Activated naive CD8-positive, alpha-beta T cell treated with anti-CD3 and anti-CD28 coated beads, Interleukin-2, amount 10 ng/mL, durations not matched to agents 7 days and 5 days (primary cell): ENCODE measurements at regions not wholly inside any gene's neighbourhood (a gene's known extent, or its start where the extent isn't known, plus 50 kb on each side); places are given as distances from the start of the nearest gene placed in this dataset.
"Not testable (repeated sequence)": the region's sequence is repeated elsewhere in the genome, so short reads cannot be mapped to it uniquely, and the experiment has no call there.

Experiments used
- ATAC-seq: fragments of 150-1000 bp; cut with Tn5 transposase; one replicate; pipeline ENCODE4 v1.10.0; 2021; ENCODE audit warnings: low read depth, moderate library complexity
- POLR2A ChIA-PET: fragments of 350-600 bp; sonication (Branson Sonifier 250); formaldehyde crosslinking; loops from one replicate; lab custom pipeline; 2021; ENCODE audit warnings: antibody characterized with exemption; lab: Charles Lee
- DNase-seq: peaks from one replicate; pipeline ENCODE4 v3.0.0; 2021
- H3K27ac Mint-ChIP-seq: one replicate; pipeline ENCODE4 v1.8.0; 2022; ENCODE audit warnings: mild to moderate bottlenecking, mixed read lengths
- H3K27me3 Mint-ChIP-seq: one replicate; pipeline ENCODE4 v1.8.0; 2022; ENCODE audit warnings: mild to moderate bottlenecking, moderate library complexity, mixed read lengths
- H3K36me3 Mint-ChIP-seq: one replicate; pipeline ENCODE4 v1.8.0; 2021; ENCODE audit warnings: mild to moderate bottlenecking, mixed read lengths
- H3K4me1 Mint-ChIP-seq: one replicate; pipeline ENCODE4 v1.8.0; 2021; ENCODE audit warnings: mixed read lengths
- H3K4me3 Mint-ChIP-seq: one replicate; pipeline ENCODE4 v1.8.0; 2022; ENCODE audit warnings: mild to moderate bottlenecking, moderate library complexity, mixed read lengths
- H3K9me3 Mint-ChIP-seq: one replicate; pipeline ENCODE4 v1.8.0; 2021; ENCODE audit warnings: mixed read lengths

- H3K4me3 Mint-ChIP-seq, result no peak overlapping the region
- DNase-seq (no peak), ATAC-seq (no peak)
- H3K4me1 Mint-ChIP-seq, result peaks cover 6% of the 10 kb centered on the region
- H3K27me3 Mint-ChIP-seq, result peaks cover 13% of the 10 kb centered on the region
- no peak overlapping the region for H3K27ac Mint-ChIP-seq
- no peaks in the 10 kb centered on the region for H3K9me3 Mint-ChIP-seq
- POLR2A ChIA-PET, result no interaction called here
- no peaks in the 10 kb centered on the region for H3K36me3 Mint-ChIP-seq
These were observed 55.3 kb upstream of the NRBF2 start for GRCh38 chr10:63077800-63078199.

- Mint-ChIP-seq H3K4me3 (no peak overlapping the region), H3K9me3 (no peaks in the 10 kb centered on the region), H3K36me3 (no peaks in the 10 kb centered on the region), H3K27ac (no peak overlapping the region), H3K27me3 (peaks cover 13% of the 10 kb centered on the region), H3K4me1 (peaks cover 11% of the 10 kb centered on the region)
- ATAC-seq (no peak), DNase-seq (no peak)
- POLR2A ChIA-PET, result no interaction called here
These were observed 60.2 kb upstream of the NRBF2 start for GRCh38 chr10:63072951-63073350.

DNA sequence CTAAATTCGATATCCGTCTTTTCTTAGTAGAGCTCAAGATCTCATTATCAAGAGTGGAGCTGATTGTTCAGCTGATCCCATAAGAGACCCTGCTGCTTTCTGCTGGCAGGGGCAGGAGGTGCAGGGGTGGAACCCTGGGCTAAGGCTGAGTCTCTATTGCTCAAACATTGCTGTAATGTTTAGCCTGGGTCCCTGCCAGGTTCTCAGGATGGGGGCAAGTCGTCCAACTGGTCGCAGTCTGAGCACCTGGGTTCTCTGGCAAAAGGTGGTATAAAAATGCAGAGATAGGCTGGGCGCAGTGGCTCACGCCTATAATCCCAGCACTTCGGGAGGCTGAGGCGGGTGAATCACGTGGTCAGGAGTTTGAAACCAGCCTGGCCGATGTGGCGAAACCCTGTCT is 62.0 kb upstream of the NRBF2 start:
- no peak overlapping the region for H3K27ac Mint-ChIP-seq
- no peaks in the 10 kb centered on the region for H3K9me3 Mint-ChIP-seq
- no peaks in the 10 kb centered on the region for H3K36me3 Mint-ChIP-seq
- peaks cover 17% of the 10 kb centered on the region for H3K27me3 Mint-ChIP-seq
- peaks cover 7% of the 10 kb centered on the region for H3K4me1 Mint-ChIP-seq
- ATAC-seq, result no peak
- POLR2A ChIA-PET, result interaction anchor here (0.6 kb wide), 1 partner anchor 1786 kb away, joined by 4 read pairs; no protein-coding TSS in a partner anchor
- H3K4me3 Mint-ChIP-seq, result no peak overlapping the region
- no peak for DNase-seq

GRCh38 chr10:63069318-63069717 is 63.8 kb upstream of the NRBF2 start:
- H3K4me3 Mint-ChIP-seq, result no peak overlapping the region
- no peaks in the 10 kb centered on the region for H3K36me3 Mint-ChIP-seq
- no peaks in the 10 kb centered on the region for H3K9me3 Mint-ChIP-seq
- DNase-seq, result no peak
- POLR2A ChIA-PET, result no interaction called here
- ATAC-seq, result no peak
- peaks cover 9% of the 10 kb centered on the region for H3K4me1 Mint-ChIP-seq
- peaks cover 30% of the 10 kb centered on the region for H3K27me3 Mint-ChIP-seq
- H3K27ac Mint-ChIP-seq, result no peak overlapping the region

GRCh38 chr10:63068246-63068645 is 64.9 kb upstream of the NRBF2 start:
- H3K27me3 Mint-ChIP-seq, result peaks cover 29% of the 10 kb centered on the region
- H3K9me3 Mint-ChIP-seq, result no peaks in the 10 kb centered on the region

GRCh38 chr10:63066606-63067005 is 66.5 kb upstream of the NRBF2 start:
- POLR2A ChIA-PET, result no interaction called here
- Mint-ChIP-seq H3K27me3 (peaks cover 34% of the 10 kb centered on the region), H3K4me1 (peaks cover 7% of the 10 kb centered on the region), H3K36me3 (no peaks in the 10 kb centered on the region), H3K27ac (no peak overlapping the region), H3K4me3 (no peak overlapping the region), H3K9me3 (no peaks in the 10 kb centered on the region)
- ATAC-seq (no peak), DNase-seq (no peak)

More at GRCh38 chr10:63068246-63068645, 64.9 kb upstream of the NRBF2 start:
- H3K36me3 Mint-ChIP-seq, result no peaks in the 10 kb centered on the region
- ATAC-seq (no peak), DNase-seq (no peak)
- H3K4me3 Mint-ChIP-seq, result no peak overlapping the region
- peaks cover 9% of the 10 kb centered on the region for H3K4me1 Mint-ChIP-seq
- POLR2A ChIA-PET, result no interaction called here
- no peak overlapping the region for H3K27ac Mint-ChIP-seq

GRCh38 chr10:63064706-63065105 is 68.4 kb upstream of the NRBF2 start:
- ATAC-seq (no peak), DNase-seq (no peak)
- peaks cover 7% of the 10 kb centered on the region for H3K4me1 Mint-ChIP-seq
- H3K9me3 Mint-ChIP-seq, result no peaks in the 10 kb centered on the region
- no peak overlapping the region for H3K4me3 Mint-ChIP-seq
- H3K27ac Mint-ChIP-seq, result no peak overlapping the region
- POLR2A ChIA-PET, result no interaction called here
- no peaks in the 10 kb centered on the region for H3K36me3 Mint-ChIP-seq
- H3K27me3 Mint-ChIP-seq, result peaks cover 28% of the 10 kb centered on the region

DNA sequence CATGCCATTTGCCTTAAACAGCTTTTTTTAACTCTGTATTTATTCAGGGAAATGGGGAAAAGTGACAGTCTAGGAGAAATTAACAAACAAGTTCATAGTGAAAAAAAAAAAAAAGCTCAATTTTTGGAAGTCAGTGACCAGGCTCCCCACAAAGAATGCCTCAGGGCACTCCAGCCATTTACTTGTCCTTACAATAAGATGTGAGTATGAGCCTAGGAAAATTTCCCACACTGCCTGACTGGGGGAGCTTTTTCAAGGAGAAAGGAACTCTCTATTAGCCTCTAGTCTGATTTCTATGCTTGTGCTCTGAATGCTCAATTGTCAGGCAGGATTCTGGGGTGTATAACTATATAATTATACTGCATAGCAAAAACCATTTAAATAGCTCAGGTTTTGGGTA is 74.9 kb upstream of the NRBF2 start:
- no peak overlapping the region for H3K4me3 Mint-ChIP-seq
- H3K9me3 Mint-ChIP-seq, result no peaks in the 10 kb centered on the region
- H3K36me3 Mint-ChIP-seq, result no peaks in the 10 kb centered on the region
- H3K27ac Mint-ChIP-seq, result no peak overlapping the region
- ATAC-seq, result no peak
- peaks cover 9% of the 10 kb centered on the region for H3K27me3 Mint-ChIP-seq
- no peak for DNase-seq
- H3K4me1 Mint-ChIP-seq, result no peaks in the 10 kb centered on the region
- POLR2A ChIA-PET, result no interaction called here

DNA sequence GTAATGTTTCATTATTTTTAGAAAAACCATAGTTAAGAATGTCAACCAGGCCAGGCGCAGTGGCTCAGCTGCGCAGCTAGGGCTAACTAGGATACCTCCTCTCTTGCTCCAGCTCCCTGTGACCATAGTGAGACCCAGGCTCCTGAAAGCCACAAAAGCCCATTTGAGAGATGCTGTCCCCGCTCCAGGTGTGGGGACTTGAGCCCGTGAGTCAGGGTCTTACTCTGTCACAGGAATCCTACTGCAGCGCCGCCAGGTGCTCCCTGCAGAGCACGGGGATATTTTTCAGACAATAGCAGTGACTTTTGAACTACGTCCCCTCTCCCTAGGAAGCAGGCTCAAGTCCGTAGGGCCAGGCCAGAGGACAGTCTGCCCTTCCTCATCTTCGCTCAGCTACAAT is 75.6 kb upstream of the NRBF2 start:
- Mint-ChIP-seq H3K4me1 (no peaks in the 10 kb centered on the region), H3K9me3 (no peaks in the 10 kb centered on the region), H3K36me3 (no peaks in the 10 kb centered on the region), H3K4me3 (no peak overlapping the region), H3K27ac (no peak overlapping the region), H3K27me3 (peaks cover 5% of the 10 kb centered on the region)
- no peak for ATAC-seq
- DNase-seq, result no peak
- POLR2A ChIA-PET, result no interaction called here

DNA sequence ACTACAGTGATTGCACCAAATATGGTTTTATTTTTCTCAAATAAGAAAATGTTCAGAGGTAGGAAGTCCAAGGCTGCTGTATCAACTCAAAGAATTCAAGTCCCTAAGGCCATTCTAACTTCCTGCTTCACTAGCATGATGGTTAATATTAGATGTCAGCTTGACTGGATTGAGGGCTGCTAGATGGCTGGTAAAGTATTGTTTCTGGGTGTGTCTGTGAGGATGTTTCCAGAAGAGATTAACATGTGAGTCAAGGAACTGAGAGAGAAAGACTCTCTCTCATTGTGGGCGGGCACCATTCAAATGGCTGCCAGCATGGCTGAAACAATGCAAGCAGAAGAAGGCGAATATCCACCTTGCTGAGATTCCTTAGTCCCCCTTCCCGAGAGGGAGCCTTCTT is 77.4 kb upstream of the NRBF2 start:
- Mint-ChIP-seq H3K27me3 (peaks cover 5% of the 10 kb centered on the region), H3K4me1 (no peaks in the 10 kb centered on the region), H3K4me3 (no peak overlapping the region), H3K27ac (no peak overlapping the region), H3K36me3 (no peaks in the 10 kb centered on the region), H3K9me3 (no peaks in the 10 kb centered on the region)
- DNase-seq (no peak), ATAC-seq (no peak)
- POLR2A ChIA-PET, result interaction anchor here (0.5 kb wide), 1 partner anchor 346 kb away, joined by 3 read pairs; no protein-coding TSS in a partner anchor

DNA sequence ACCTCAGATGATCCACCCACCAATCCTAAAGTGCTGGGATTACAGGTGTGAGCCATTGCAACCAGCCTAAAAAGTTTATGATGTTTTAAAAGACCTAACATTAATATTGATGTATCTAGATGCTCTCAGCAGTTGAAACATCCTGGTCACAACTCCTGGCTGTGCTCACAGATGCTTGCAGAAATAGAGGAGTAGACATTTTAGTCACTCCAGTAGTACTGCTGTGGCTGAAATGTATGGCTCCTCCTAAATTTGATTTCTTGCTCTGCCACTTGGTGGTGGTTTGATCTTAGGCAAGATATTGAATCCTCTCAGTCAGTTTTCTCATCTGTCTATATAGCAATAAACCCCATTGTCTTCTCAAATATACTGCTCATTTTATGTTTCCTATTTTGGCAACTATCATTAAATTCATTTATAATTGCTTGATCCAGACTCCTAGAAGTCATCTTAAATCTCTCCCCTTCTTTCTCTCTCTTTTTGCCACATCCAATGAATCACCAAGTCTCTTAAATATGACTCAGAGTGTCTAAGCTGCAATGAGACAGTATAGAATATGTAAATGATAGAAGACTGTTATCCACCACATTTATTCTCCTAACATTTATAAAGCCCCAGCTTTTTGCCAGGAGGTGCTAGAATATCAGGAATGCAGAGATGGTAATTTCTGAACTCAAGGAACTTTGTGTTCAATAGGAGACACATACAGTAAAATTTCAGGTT is 78.1 kb upstream of the NRBF2 start:
- Mint-ChIP-seq H3K4me1 (no peaks in the 10 kb centered on the region), H3K36me3 (no peaks in the 10 kb centered on the region), H3K9me3 (peaks cover 3% of the 10 kb centered on the region), H3K4me3 (no peak overlapping the region), H3K27ac (no peak overlapping the region), H3K27me3 (peaks cover 7% of the 10 kb centered on the region)
- ATAC-seq (no peak), DNase-seq (no peak)
- POLR2A ChIA-PET, result no interaction called here

- ATAC-seq (no peak), DNase-seq (no peak)
- POLR2A ChIA-PET, result no interaction called here
- no peak overlapping the region for H3K4me3 Mint-ChIP-seq
- no peak overlapping the region for H3K27ac Mint-ChIP-seq
- H3K9me3 Mint-ChIP-seq, result peaks cover 7% of the 10 kb centered on the region
- H3K4me1 Mint-ChIP-seq, result no peaks in the 10 kb centered on the region
- H3K36me3 Mint-ChIP-seq, result peaks cover 2% of the 10 kb centered on the region
- H3K27me3 Mint-ChIP-seq, result peaks cover 30% of the 10 kb centered on the region
These were observed 81.0 kb upstream of the NRBF2 start for GRCh38 chr10:63052083-63052482.

- POLR2A ChIA-PET, result no interaction called here
- peaks cover 30% of the 10 kb centered on the region for H3K27me3 Mint-ChIP-seq
- no peak overlapping the region for H3K27ac Mint-ChIP-seq
- peaks cover under 1% of the 10 kb centered on the region for H3K9me3 Mint-ChIP-seq
- DNase-seq (no peak), ATAC-seq (no peak)
- H3K4me3 Mint-ChIP-seq, result no peak overlapping the region
- H3K4me1 Mint-ChIP-seq, result no peaks in the 10 kb centered on the region
- H3K36me3 Mint-ChIP-seq, result no peaks in the 10 kb centered on the region
These were observed 90.9 kb upstream of the NRBF2 start for GRCh38 chr10:63042256-63042655.

GRCh38 chr10:63033616-63034185 is 99.4 kb upstream of the NRBF2 start:
- H3K27ac Mint-ChIP-seq, DNase-seq, H3K4me1 Mint-ChIP-seq, H3K27me3 Mint-ChIP-seq, H3K36me3 Mint-ChIP-seq, POLR2A ChIA-PET, H3K9me3 Mint-ChIP-seq, ATAC-seq, H3K4me3 Mint-ChIP-seq: not testable (repeated sequence)
